ENCODE measurements at regions not wholly inside any gene's neighbourhood (a gene's known extent, or its start where the extent isn't known, plus 50 kb on each side); places are given as distances from the start of the nearest gene placed in this dataset.

DNA sequence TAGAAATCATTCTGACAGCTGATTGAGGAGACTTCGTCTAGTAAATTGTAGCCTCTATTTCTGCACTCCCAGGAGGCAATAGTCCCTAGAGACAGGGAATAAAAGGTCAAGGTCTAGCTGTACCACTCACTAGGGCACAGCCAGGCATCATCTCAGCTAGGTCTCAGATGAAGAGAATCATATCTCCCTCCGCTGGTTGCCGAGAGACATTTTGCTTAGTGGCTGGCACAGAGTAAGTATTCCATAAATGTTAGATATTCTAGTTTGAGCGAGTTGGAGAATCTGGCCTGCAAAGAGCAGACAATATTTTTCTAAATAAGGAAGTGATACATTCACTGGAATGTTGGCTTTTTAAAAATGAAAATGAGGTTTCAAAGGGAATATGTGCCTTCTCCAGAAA is 180.4 kb upstream of the ACTBL2 start:
- Mint-ChIP-seq H3K27ac (ENCODE audit: unreplicated experiment) (no peak overlapping the region), H3K4me1 (ENCODE audit: low read depth, unreplicated experiment) (no peaks in the 10 kb centered on the region), H3K36me3 (ENCODE audit: unreplicated experiment) (no peaks in the 10 kb centered on the region), H3K4me3 (ENCODE audit: unreplicated experiment) (no peak overlapping the region), H3K27me3 (ENCODE audit: unreplicated experiment) (no peaks in the 10 kb centered on the region), H3K9me3 (ENCODE audit: unreplicated experiment) (peaks cover 2% of the 10 kb centered on the region)
- TF ChIP-seq, protein P1, sequence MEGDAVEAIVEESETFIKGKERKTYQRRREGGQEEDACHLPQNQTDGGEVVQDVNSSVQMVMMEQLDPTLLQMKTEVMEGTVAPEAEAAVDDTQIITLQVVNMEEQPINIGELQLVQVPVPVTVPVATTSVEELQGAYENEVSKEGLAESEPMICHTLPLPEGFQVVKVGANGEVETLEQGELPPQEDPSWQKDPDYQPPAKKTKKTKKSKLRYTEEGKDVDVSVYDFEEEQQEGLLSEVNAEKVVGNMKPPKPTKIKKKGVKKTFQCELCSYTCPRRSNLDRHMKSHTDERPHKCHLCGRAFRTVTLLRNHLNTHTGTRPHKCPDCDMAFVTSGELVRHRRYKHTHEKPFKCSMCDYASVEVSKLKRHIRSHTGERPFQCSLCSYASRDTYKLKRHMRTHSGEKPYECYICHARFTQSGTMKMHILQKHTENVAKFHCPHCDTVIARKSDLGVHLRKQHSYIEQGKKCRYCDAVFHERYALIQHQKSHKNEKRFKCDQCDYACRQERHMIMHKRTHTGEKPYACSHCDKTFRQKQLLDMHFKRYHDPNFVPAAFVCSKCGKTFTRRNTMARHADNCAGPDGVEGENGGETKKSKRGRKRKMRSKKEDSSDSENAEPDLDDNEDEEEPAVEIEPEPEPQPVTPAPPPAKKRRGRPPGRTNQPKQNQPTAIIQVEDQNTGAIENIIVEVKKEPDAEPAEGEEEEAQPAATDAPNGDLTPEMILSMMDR (IDR thresholded peaks at IDR 0.05; ENCODE audit: partially characterized antibody, unreplicated experiment) = no peak
- DNase-seq = no peak

DNA sequence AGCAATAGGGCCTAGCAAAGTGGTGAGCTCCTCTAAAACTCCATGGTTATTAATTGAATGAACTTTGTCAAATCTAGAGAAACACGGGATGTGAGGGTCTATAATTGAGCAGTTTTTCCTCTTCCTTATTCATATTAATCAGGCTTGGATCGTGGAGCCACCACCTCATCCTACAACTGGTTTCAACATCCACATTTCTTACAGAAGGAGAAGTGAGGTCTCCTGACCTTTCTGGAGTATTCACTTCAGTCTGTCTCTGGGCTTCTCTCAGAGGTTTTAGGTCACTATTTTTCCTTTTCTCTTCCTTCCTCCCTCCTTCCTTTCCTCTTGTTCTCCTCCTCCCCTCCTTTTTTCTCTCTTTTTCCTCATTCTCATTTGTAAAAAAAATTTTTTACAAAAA is 177.3 kb upstream of the ACTBL2 start:
- Mint-ChIP-seq H3K4me3 (ENCODE audit: unreplicated experiment) (no peak overlapping the region), H3K27me3 (ENCODE audit: unreplicated experiment) (no peaks in the 10 kb centered on the region), H3K4me1 (ENCODE audit: low read depth, unreplicated experiment) (no peaks in the 10 kb centered on the region), H3K36me3 (ENCODE audit: unreplicated experiment) (no peaks in the 10 kb centered on the region), H3K27ac (ENCODE audit: unreplicated experiment) (no peak overlapping the region), H3K9me3 (ENCODE audit: unreplicated experiment) (peaks cover 2% of the 10 kb centered on the region)
- TF ChIP-seq, protein P1 (IDR thresholded peaks at IDR 0.05; ENCODE audit: partially characterized antibody, unreplicated experiment) = no peak
- no peak for DNase-seq

DNA sequence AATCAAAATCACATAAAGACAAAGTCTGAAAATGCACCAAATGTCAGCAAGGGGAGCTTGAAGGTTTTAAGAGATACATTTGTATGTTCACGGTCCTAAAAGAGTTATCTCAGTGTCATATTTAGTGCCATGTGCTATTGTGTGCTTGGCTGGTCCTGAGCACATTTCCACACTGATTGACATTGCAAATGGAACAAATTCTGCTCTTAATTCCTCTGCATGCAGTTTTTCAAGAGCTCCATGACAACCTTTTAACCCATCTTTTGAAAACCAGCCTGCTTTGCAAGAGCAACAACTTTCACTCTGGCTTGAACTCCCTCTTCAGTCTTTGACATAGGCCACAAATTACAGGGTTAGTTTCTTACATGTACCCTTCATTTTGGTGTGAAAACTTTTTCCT is 175.4 kb upstream of the ACTBL2 start:
- H3K4me3 Mint-ChIP-seq (ENCODE audit: unreplicated experiment) = no peak overlapping the region
- H3K36me3 Mint-ChIP-seq (ENCODE audit: unreplicated experiment) = no peaks in the 10 kb centered on the region
- H3K4me1 Mint-ChIP-seq (ENCODE audit: low read depth, unreplicated experiment) = no peaks in the 10 kb centered on the region
- peaks cover 2% of the 10 kb centered on the region for H3K9me3 Mint-ChIP-seq (ENCODE audit: unreplicated experiment)
- no peak for DNase-seq
- H3K27ac Mint-ChIP-seq (ENCODE audit: unreplicated experiment) = no peak overlapping the region
- H3K27me3 Mint-ChIP-seq (ENCODE audit: unreplicated experiment) = no peaks in the 10 kb centered on the region
- TF ChIP-seq, protein P1 (IDR thresholded peaks at IDR 0.05; ENCODE audit: partially characterized antibody, unreplicated experiment) = no peak

DNA sequence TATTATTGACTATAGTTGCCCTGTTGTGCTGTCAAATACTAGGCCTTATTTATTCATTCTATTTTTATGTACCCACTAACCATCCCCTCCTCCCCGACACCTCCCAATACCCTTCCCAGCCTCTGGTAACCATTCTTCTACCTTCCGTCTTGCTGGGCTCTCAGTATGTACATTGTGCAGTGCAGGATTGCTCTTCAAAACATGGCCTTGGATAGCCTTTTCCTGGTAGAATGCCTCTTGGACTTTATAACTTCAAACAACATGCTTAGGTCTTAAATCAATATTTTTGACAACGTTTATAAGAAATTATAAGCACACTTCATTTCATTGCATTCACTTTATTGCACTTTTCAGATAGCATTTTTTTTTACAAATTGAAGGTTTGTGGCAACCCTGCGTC is 172.6 kb upstream of the ACTBL2 start:
- Mint-ChIP-seq H3K36me3 (ENCODE audit: unreplicated experiment) (no peaks in the 10 kb centered on the region), H3K4me1 (ENCODE audit: low read depth, unreplicated experiment) (no peaks in the 10 kb centered on the region), H3K27me3 (ENCODE audit: unreplicated experiment) (no peaks in the 10 kb centered on the region), H3K27ac (ENCODE audit: unreplicated experiment) (no peak overlapping the region), H3K4me3 (ENCODE audit: unreplicated experiment) (no peak overlapping the region), H3K9me3 (ENCODE audit: unreplicated experiment) (peaks cover 2% of the 10 kb centered on the region)
- TF ChIP-seq, protein P1 (IDR thresholded peaks at IDR 0.05; ENCODE audit: partially characterized antibody, unreplicated experiment) = no peak
- DNase-seq = no peak

DNA sequence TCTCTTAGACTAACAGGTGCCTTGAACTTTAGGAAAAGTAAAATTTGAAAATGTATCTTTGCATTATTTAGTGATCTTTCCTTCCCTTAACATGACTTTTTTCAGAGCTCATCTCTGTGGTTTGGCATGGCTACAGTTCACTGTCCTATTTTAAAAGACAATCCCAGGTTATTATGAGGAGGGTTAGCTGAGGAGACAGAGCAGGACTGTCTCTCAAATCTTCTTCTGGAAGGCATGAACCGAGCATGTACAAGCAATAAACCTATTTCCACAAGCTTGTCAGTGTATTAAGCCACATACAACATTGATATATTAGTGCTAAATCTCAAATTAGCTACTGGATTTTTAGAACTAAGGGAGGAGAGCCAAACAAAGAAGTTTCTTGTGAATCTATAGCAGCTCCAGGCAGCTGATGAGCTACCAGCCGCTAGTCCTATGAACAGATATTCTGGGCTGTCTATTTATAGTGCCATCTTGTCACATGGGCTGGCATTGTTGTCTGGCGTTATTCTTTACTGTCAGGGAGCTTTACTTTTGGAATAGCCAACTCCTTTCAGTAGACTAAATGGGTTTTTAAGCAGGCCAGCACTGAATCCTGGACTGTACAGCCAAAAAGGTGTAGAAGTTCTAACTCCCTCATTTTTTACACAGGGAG is 171.2 kb upstream of the ACTBL2 start:
- Mint-ChIP-seq H3K27me3 (ENCODE audit: unreplicated experiment) (no peaks in the 10 kb centered on the region), H3K9me3 (ENCODE audit: unreplicated experiment) (peaks cover 2% of the 10 kb centered on the region), H3K4me3 (ENCODE audit: unreplicated experiment) (no peak overlapping the region), H3K36me3 (ENCODE audit: unreplicated experiment) (no peaks in the 10 kb centered on the region), H3K4me1 (ENCODE audit: low read depth, unreplicated experiment) (no peaks in the 10 kb centered on the region), H3K27ac (ENCODE audit: unreplicated experiment) (no peak overlapping the region)
- DNase-seq = no peak
- TF ChIP-seq, protein P1 (IDR thresholded peaks at IDR 0.05; ENCODE audit: partially characterized antibody, unreplicated experiment) = no peak
